Sigmoid colon (tissue), 4 donors: ENCODE measurements at regions not wholly inside any gene's neighbourhood (a gene's known extent, or its start where the extent isn't known, plus 50 kb on each side); places are given as distances from the start of the nearest gene placed in this dataset.

Experiments
- POLR2A ChIP-seq, 2 donors: fragments of 450-650 bp; IDR thresholded peaks; one replicate each; pipeline ENCODE4 v1.6.1; 2016; ENCODE audit warnings: antibody characterized with exemption in 2 of 2, mild to moderate bottlenecking in 2 of 2, moderate library complexity in 2 of 2
- POLR2AphosphoS5 ChIP-seq, 4 donors: sonication (generic); formaldehyde crosslinking; IDR thresholded peaks; one replicate each; pipeline ENCODE4 v1.6.1; 2017; ENCODE audit warnings: antibody characterized with exemption in 4 of 4
- TF ChIP-seq, protein P1 (sequence below), 4 experiments: fragments of 450-650 bp in 3 of 4; fragments of 200-600 bp in 1 of 4; IDR thresholded peaks; one replicate each; pipeline ENCODE4 v1.5.1; 2016 to 2019; ENCODE audit warnings: antibody characterized with exemption in 4 of 4, mild to moderate bottlenecking in 3 of 4, moderate library complexity in 2 of 4

DNA sequence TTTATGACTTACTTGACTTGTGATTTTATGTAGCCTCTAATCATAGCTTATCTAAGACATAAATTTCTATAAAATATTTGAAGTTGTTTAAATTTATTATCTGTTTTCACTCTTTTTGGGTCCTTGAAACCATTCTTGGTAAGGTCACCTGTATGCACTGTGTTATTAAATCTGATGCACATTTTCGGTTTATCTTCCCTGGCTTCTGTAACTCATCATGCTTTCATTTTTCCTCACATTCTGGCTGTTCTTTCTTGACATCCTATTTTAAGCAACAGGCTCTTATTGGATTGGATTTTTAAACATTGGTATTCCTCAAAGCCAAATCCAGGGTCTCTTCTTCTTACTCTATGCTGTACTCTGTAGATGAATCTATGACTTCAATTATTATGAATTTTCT is 341.6 kb downstream of the TGFB2 start:
- TF ChIP-seq, protein P1, sequence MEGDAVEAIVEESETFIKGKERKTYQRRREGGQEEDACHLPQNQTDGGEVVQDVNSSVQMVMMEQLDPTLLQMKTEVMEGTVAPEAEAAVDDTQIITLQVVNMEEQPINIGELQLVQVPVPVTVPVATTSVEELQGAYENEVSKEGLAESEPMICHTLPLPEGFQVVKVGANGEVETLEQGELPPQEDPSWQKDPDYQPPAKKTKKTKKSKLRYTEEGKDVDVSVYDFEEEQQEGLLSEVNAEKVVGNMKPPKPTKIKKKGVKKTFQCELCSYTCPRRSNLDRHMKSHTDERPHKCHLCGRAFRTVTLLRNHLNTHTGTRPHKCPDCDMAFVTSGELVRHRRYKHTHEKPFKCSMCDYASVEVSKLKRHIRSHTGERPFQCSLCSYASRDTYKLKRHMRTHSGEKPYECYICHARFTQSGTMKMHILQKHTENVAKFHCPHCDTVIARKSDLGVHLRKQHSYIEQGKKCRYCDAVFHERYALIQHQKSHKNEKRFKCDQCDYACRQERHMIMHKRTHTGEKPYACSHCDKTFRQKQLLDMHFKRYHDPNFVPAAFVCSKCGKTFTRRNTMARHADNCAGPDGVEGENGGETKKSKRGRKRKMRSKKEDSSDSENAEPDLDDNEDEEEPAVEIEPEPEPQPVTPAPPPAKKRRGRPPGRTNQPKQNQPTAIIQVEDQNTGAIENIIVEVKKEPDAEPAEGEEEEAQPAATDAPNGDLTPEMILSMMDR (IDR thresholded peaks at IDR 0.05): no peak
- TF ChIP-seq POLR2A (IDR thresholded peaks at IDR 0.05) (no peak), POLR2AphosphoS5 (IDR thresholded peaks at IDR 0.05) (no peak)
